Natural killer cell (primary cell): ENCODE measurements at regions not wholly inside any gene's neighbourhood (a gene's known extent, or its start where the extent isn't known, plus 50 kb on each side); places are given as distances from the start of the nearest gene placed in this dataset.
"Not testable (repeated sequence)": the region's sequence is repeated elsewhere in the genome, so short reads cannot be mapped to it uniquely, and the experiment has no call there.

Source experiments
- ATAC-seq, 3 donors: fragments of 150-1000 bp in 2 of 3; fragments of 200-7000 bp in 1 of 3; cut with Tn5 transposase; 1 replicate in 1 of 3; 2 replicates in 2 of 3; pipeline ENCODE4 v1.10.0; 2021; ENCODE audit warnings: mild to moderate bottlenecking in 2 of 3, moderate library complexity in 2 of 3
- DNase-seq, 2 donors: peaks; one replicate each; pipeline versions ENCODE4 v3.0.0 to v3.0.0-alpha.2; 2013 to 2021; ENCODE audit warnings: mixed read lengths in 1 of 2
- H3K27ac ChIP-seq: one replicate; pipeline ENCODE4 v1.5.1; 2013; ENCODE audit warnings: mild to moderate bottlenecking, low read length
- H3K27me3 ChIP-seq: one replicate; pipeline ENCODE4 v1.6.1; 2013; ENCODE audit warnings: low read length; ENCODE audit not compliant: control insufficient read depth, insufficient read depth
- H3K36me3 ChIP-seq: one replicate; pipeline ENCODE4 v1.6.1; 2013; ENCODE audit warnings: low read length; ENCODE audit not compliant: control insufficient read depth, insufficient read depth
- H3K4me1 ChIP-seq: one replicate; pipeline ENCODE4 v1.6.1; 2013; ENCODE audit warnings: low read length; ENCODE audit not compliant: control insufficient read depth, insufficient read depth
- H3K4me3 ChIP-seq: one replicate; pipeline ENCODE4 v1.5.1; 2013; ENCODE audit warnings: low read length
- H3K9me3 ChIP-seq: one replicate; pipeline ENCODE4 v1.6.1; 2013; ENCODE audit warnings: low read length; ENCODE audit not compliant: control insufficient read depth, insufficient read depth
- H3K27ac Mint-ChIP-seq, 2 donors: one replicate each; pipeline ENCODE4 v1.8.0; 2022; ENCODE audit warnings: mild to moderate bottlenecking in 2 of 2, mixed read lengths in 2 of 2, moderate library complexity in 1 of 2
- H3K27me3 Mint-ChIP-seq, 2 donors: one replicate each; pipeline ENCODE4 v1.8.0; 2022; ENCODE audit warnings: low read depth in 2 of 2, mixed read lengths in 2 of 2
- H3K36me3 Mint-ChIP-seq: one replicate; pipeline ENCODE4 v1.8.0; 2022; ENCODE audit warnings: mixed read lengths
- H3K4me1 Mint-ChIP-seq, 2 donors: one replicate each; pipeline ENCODE4 v1.8.0; 2022; ENCODE audit warnings: mixed read lengths in 2 of 2
- H3K4me3 Mint-ChIP-seq: one replicate; pipeline ENCODE4 v1.8.0; 2022; ENCODE audit warnings: mild to moderate bottlenecking, moderate library complexity, mixed read lengths
- H3K9me3 Mint-ChIP-seq, 2 donors: one replicate each; pipeline ENCODE4 v1.8.0; 2022; ENCODE audit warnings: mixed read lengths in 2 of 2
- CTCF ChIP-seq: fragments of 200-600 bp; IDR thresholded peaks from one replicate; pipeline ENCODE4 v1.8.0; 2022; ENCODE audit warnings: antibody characterized with exemption
- WGBS: methylation state at CpG from one replicate; pipeline ENCODE4 v1.1.7; 2013; ENCODE audit warnings: missing lambda C conversion rate; ENCODE audit not compliant: insufficient coverage; 5-methylcytosine and 5-hydroxymethylcytosine counted together
- intact Hi-C: fragments of 100-400 bp; cut with micrococcal nuclease; formaldehyde crosslinking; loops from one replicate; pipeline ENCODE4 v1.14.2; 2022

GRCh38 chr4:111326450-111326849, 703.6 kb upstream of the PITX2 start:
- Histone ChIP-seq H3K27me3 (no peaks in the 10 kb centered on the region), H3K9me3 (no peaks in the 10 kb centered on the region), H3K27ac (no peak overlapping the region), H3K4me1 (no peaks in the 10 kb centered on the region), H3K4me3 (no peak overlapping the region), H3K36me3 (no peaks in the 10 kb centered on the region)
- Mint-ChIP-seq H3K9me3 (peaks cover 7% of the 10 kb centered on the region in 2 donors), H3K4me1 (no peaks in the 10 kb centered on the region), H3K27me3 (no peaks in the 10 kb centered on the region), H3K36me3 (no peaks in the 10 kb centered on the region), H3K27ac (no peak overlapping the region), H3K4me3 (no peak overlapping the region)
- WGBS = 75% methylated on average over 1 of the region's 1 CpG
- TF ChIP-seq CTCF = no peak
- DNase-seq (no peak), ATAC-seq (no peak)
- intact Hi-C loops = no loop called here

GRCh38 chr4:111330786-111331185, 707.9 kb upstream of the PITX2 start:
- no peaks in the 10 kb centered on the region for H3K4me1 Mint-ChIP-seq
- ATAC-seq (no peak), DNase-seq (no peak)
- Histone ChIP-seq H3K4me3 (no peak overlapping the region), H3K36me3 (no peaks in the 10 kb centered on the region), H3K27me3 (no peaks in the 10 kb centered on the region), H3K9me3 (no peaks in the 10 kb centered on the region), H3K27ac (no peak overlapping the region), H3K4me1 (no peaks in the 10 kb centered on the region)
- TF ChIP-seq CTCF = no peak
- no peak overlapping the region for H3K4me3 Mint-ChIP-seq
- H3K27me3 Mint-ChIP-seq = no peaks in the 10 kb centered on the region
- H3K36me3 Mint-ChIP-seq = no peaks in the 10 kb centered on the region
- H3K27ac Mint-ChIP-seq = no peak overlapping the region
- H3K9me3 Mint-ChIP-seq = peaks cover 14 to 16% of the 10 kb centered on the region in 2 donors
- WGBS = 67% methylated on average over 1 of the region's 2 CpGs
- intact Hi-C loops = loop anchor here (10.0 kb wide), 1 partner anchor 564 kb away; no protein-coding TSS in a partner anchor

- intact Hi-C loops = loop anchor here (10.0 kb wide), 1 partner anchor 560 kb away; no protein-coding TSS in a partner anchor
- H3K4me3 ChIP-seq = no peak overlapping the region
- peaks cover 14 to 22% of the 10 kb centered on the region in 2 donors for H3K9me3 Mint-ChIP-seq
- no peaks in the 10 kb centered on the region for H3K36me3 Mint-ChIP-seq
- no peaks in the 10 kb centered on the region for H3K4me1 ChIP-seq
- TF ChIP-seq CTCF = no peak
- H3K9me3 ChIP-seq = no peaks in the 10 kb centered on the region
- no peaks in the 10 kb centered on the region for H3K4me1 Mint-ChIP-seq
- H3K27me3 ChIP-seq = no peaks in the 10 kb centered on the region
- H3K27ac Mint-ChIP-seq = no peak overlapping the region
- no peaks in the 10 kb centered on the region for H3K27me3 Mint-ChIP-seq
- no peak overlapping the region for H3K27ac ChIP-seq
- H3K36me3 ChIP-seq = no peaks in the 10 kb centered on the region
- ATAC-seq (no peak), DNase-seq (no peak)
- no peak overlapping the region for H3K4me3 Mint-ChIP-seq
These were observed 711.5 kb upstream of the PITX2 start for GRCh38 chr4:111334361-111334760.

GRCh38 chr4:111337186-111337876, 714.5 kb upstream of the PITX2 start:
- H3K9me3 Mint-ChIP-seq, H3K4me3 Mint-ChIP-seq, H3K4me1 Mint-ChIP-seq, H3K36me3 Mint-ChIP-seq, H3K27me3 ChIP-seq, H3K4me3 ChIP-seq, H3K36me3 ChIP-seq, H3K27ac Mint-ChIP-seq, ATAC-seq, H3K4me1 ChIP-seq, H3K9me3 ChIP-seq, H3K27ac ChIP-seq, H3K27me3 Mint-ChIP-seq, DNase-seq: not testable (repeated sequence)
- WGBS = 79% methylated on average over 17 of the region's 18 CpGs
- intact Hi-C loops = loop anchor here (10.0 kb wide), 1 partner anchor 557 kb away; no protein-coding TSS in a partner anchor
